Lower leg skin (tissue), 4 donors: ENCODE measurements at regions not wholly inside any gene's neighbourhood (a gene's known extent, or its start where the extent isn't known, plus 50 kb on each side); places are given as distances from the start of the nearest gene placed in this dataset.

Experiments
- DNase-seq, 2 donors: peaks; one replicate each; pipeline ENCODE4 v3.0.0-alpha.2; 2019; ENCODE audit warnings: low spot score in 2 of 2
- H3K4me3 ChIP-seq: fragments of 200-600 bp; sonication (generic); 2 replicates; pipeline ENCODE4 v1.5.1; 2017; ENCODE audit warnings: mild to moderate bottlenecking, low read depth; ENCODE audit not compliant: poor library complexity, severe bottlenecking
- CTCF ChIP-seq, 3 donors: fragments of 450-650 bp; IDR thresholded peaks; one replicate each; pipeline ENCODE4 v1.5.1; 2016; ENCODE audit warnings: antibody characterized with exemption in 3 of 3, mild to moderate bottlenecking in 3 of 3, moderate library complexity in 2 of 3
- POLR2A ChIP-seq, 2 donors: fragments of 450-650 bp; IDR thresholded peaks; one replicate each; pipeline ENCODE4 v1.6.1; 2016 to 2017; ENCODE audit warnings: antibody characterized with exemption in 2 of 2, mild to moderate bottlenecking in 1 of 2, moderate library complexity in 1 of 2
- WGBS, 2 donors: methylation state at CpG; one replicate each; pipeline ENCODE4 v1.1.5; 2018; 5-methylcytosine and 5-hydroxymethylcytosine counted together
- intact Hi-C: fragments of 100-400 bp; cut with DNase I; formaldehyde crosslinking; loops from one replicate; pipeline ENCODE4 v1.15.0; 2023; ENCODE audit warnings: low total_unique reads

GRCh38 chr18:11246495-11247300, 97.3 kb upstream of the PIEZO2 start:
- WGBS, 2 donors, result 41 to 52% methylated on average over 16 of the region's 16 CpGs
- no peak overlapping the region for H3K4me3 ChIP-seq
- no peak for DNase-seq
- intact Hi-C loops, result no loop called here
- TF ChIP-seq POLR2A (IDR thresholded peaks at IDR 0.05), result no peak
- TF ChIP-seq CTCF (IDR thresholded peaks at IDR 0.05), result no peak

DNA sequence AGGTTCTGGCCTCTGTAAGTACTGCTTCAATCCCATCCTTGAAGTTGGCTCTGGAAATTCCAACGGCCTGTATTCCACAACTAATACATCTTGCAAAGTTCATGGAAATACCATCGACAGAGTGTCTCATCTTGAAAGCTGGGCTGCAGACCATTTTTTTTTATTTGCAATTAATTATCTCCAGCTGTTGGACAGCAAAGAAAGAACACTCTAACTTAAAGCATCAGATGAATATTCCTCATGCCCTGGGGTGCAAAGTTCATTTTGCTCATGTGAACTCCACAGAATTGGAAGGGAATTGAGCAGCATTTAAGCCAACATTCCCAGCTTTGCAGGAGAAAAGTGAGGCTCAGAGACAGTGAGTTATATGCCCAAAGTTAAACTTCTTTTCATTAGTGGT, 96.5 kb upstream of the PIEZO2 start:
- 29 to 41% methylated on average over 2 of the region's 2 CpGs for WGBS, 2 donors
- intact Hi-C loops, result no loop called here
- TF ChIP-seq CTCF (IDR thresholded peaks at IDR 0.05), result no peak
- TF ChIP-seq POLR2A (IDR thresholded peaks at IDR 0.05), result no peak
- DNase-seq, result no peak
- H3K4me3 ChIP-seq, result no peak overlapping the region

DNA sequence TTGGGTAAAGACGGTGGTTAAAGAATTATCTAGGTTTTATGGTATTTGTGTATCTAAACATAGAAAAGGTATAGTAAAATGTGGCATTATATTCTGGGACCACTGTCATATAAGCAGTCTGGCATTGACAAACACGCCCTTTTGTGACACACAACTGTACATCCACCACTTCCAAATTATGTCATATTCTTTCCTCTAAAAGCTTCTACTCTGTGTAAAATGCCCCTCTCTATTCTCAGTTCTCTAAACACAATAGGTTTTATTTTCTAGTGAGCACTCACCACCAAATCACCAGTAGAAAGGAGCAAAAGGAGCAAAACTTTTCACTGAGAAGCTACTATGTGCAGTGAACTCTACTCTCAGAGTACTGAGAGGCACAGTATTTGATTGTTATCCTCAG, 88.1 kb upstream of the PIEZO2 start:
- intact Hi-C loops, result no loop called here
- TF ChIP-seq POLR2A (IDR thresholded peaks at IDR 0.05), result no peak
- no peak for TF ChIP-seq CTCF (IDR thresholded peaks at IDR 0.05)
- 82 to 94% methylated on average over 2 of the region's 2 CpGs for WGBS, 2 donors
- no peak overlapping the region for H3K4me3 ChIP-seq
- DNase-seq, result no peak

- DNase-seq, result no peak
- WGBS, 2 donors, result 89 to 90% methylated on average over 1 of the region's 1 CpG
- no peak overlapping the region for H3K4me3 ChIP-seq
- TF ChIP-seq POLR2A (IDR thresholded peaks at IDR 0.05), result no peak
- no peak for TF ChIP-seq CTCF (IDR thresholded peaks at IDR 0.05)
- intact Hi-C loops, result no loop called here
These were observed 87.7 kb upstream of the PIEZO2 start for GRCh38 chr18:11237066-11237465.

GRCh38 chr18:11224153-11224552, 74.8 kb upstream of the PIEZO2 start:
- no peak for DNase-seq
- H3K4me3 ChIP-seq, result no peak overlapping the region
- TF ChIP-seq POLR2A (IDR thresholded peaks at IDR 0.05) (no peak), CTCF (IDR thresholded peaks at IDR 0.05) (no peak)
- intact Hi-C loops, result no loop called here
- 60 to 68% methylated on average over 7 of the region's 7 CpGs for WGBS, 2 donors

GRCh38 chr18:11219571-11219970, 70.2 kb upstream of the PIEZO2 start:
- intact Hi-C loops, result no loop called here
- no peak overlapping the region for H3K4me3 ChIP-seq
- no peak for DNase-seq
- WGBS, 2 donors, result 60 to 67% methylated on average over 1 of the region's 1 CpG
- TF ChIP-seq POLR2A (IDR thresholded peaks at IDR 0.05), result no peak
- TF ChIP-seq CTCF (IDR thresholded peaks at IDR 0.05), result no peak
